NCI-H345 (cell line): ENCODE measurements at regions not wholly inside any gene's neighbourhood (a gene's known extent, or its start where the extent isn't known, plus 50 kb on each side); places are given as distances from the start of the nearest gene placed in this dataset.
"Not testable (repeated sequence)": the region's sequence is repeated elsewhere in the genome, so short reads cannot be mapped to it uniquely, and the experiment has no call there.

Source experiments
- DNase-seq: peaks from one replicate; lab custom pipeline; 2025; lab: John Stamatoyannopoulos, UW

- no peak for DNase-seq
These were observed 78.0 kb upstream of the LHFPL2 start for GRCh38 chr5:78726571-78726970.

GRCh38 chr5:78726003-78726402 is 77.4 kb upstream of the LHFPL2 start:
- no peak for DNase-seq

- no peak for DNase-seq
These were observed 75.5 kb upstream of the LHFPL2 start for GRCh38 chr5:78724061-78724460.

DNA sequence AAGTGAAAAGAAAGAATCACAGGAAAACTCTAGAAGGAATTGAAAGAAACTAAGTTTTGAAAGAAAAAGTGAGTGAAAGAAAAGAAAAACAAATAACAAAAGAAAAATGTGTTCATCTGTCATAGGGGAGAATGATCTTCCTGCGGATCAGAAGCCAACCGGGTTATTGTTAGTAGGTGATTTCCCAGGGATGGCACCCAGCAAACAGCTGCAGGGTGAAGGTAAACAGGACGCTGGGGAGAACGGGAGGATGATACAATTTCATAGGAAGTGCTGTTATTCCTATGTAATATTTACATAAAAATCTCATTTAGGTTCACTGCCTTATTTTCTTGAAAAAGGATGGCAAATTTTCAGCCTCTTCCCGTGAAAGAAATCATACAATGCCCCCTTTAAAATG is 72.4 kb upstream of the LHFPL2 start:
- peak; percentile 38 for DNase-seq

GRCh38 chr5:78720227-78720985 is 71.8 kb upstream of the LHFPL2 start:
- DNase-seq: no peak

DNA sequence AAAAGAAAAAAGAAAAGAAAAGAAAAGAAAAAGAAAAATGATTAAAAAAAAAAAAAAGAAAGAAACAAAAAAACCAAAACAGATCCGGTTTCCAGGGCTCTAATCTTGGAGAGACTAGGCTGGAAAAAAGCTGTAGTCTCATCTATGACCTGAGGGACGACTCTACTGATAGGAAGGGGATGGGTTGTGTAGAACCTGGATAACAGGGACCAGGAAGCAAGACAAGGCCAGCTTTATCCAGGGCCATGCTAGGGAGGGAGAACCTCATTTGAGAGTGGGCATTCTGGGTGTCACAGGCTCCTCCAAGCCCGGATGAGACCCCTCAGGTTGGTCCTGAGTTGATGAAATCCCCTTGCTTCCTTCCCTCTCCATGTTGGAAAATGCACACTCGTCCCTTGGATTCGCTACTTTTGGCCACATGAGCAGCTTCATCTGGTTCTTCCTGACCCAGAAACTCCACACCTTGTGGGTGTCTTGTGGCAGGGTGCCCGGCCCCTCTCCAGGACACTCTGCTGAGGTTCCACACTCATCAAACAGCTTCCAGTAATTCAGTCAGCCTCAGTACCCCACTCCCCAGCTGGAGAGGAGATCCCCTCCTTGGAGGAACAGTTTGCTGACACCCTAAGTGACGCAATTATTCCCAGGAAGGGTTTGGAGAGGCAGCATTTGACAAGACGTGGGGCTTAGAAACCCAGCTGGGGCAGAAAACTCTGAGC is 71.1 kb upstream of the LHFPL2 start:
- no peak for DNase-seq

DNA sequence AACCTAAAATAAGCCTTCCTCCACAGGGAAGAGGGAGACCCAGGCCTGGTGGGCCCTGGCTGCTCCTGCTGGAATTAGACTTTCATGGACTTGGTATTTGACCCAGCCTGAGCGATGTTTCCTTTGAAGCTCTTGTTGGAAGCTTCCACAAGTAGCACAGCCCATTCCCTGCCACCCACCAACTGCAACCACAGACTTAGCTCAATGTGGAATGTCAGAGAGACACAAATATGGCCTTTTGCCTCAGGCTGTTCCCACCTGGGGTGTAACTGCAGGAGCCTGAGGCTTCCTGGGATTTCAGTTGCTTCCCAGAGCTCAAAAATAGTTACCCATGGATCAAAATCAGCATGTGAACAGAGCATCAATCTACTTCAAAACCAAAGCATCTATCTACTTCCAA is 70.3 kb upstream of the LHFPL2 start:
- peak; percentile 22 for DNase-seq

- peak; percentile 92 for DNase-seq
These were observed 69.4 kb upstream of the LHFPL2 start for GRCh38 chr5:78717674-78718584.

GRCh38 chr5:78716206-78716605 is 67.6 kb upstream of the LHFPL2 start:
- no peak for DNase-seq

- not testable (repeated sequence) for DNase-seq
These were observed 66.8 kb upstream of the LHFPL2 start for GRCh38 chr5:78715351-78715750.

- DNase-seq: not testable (repeated sequence)
These were observed 63.1 kb upstream of the LHFPL2 start for GRCh38 chr5:78711670-78712069.

DNA sequence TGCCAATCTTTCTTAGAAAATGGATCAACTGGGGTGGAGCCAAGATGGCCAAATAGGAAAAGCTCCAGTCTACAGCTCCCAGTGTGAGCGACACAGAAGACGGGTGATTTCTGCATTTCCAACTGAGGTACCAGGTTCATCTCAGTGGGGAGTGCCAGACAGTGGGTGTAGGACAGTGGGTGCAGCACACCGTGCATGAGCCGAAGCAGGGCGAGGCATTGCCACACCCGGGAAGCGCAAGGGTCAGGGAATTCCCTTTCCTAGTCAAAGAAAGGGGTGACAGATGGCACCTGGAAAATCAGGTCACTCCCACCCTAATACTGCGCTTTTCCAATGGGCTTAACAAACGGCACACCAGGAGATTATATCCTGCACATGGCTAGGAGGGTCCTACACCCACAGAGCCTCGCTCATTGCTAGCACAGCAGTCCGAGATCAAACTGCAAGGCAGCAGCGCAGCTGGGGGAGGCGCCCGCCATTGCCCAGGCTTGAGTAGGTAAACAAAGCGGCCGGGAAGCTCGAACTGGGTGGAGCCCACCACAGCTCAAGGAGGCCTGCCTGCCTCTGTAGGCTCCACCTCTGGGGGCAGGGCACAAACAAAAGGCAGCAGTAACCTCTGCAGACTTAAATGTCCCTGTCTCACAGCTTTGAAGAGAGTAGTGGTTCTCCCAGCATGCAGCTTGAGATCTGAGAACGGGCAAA is 61.3 kb upstream of the LHFPL2 start:
- not testable (repeated sequence) for DNase-seq

DNA sequence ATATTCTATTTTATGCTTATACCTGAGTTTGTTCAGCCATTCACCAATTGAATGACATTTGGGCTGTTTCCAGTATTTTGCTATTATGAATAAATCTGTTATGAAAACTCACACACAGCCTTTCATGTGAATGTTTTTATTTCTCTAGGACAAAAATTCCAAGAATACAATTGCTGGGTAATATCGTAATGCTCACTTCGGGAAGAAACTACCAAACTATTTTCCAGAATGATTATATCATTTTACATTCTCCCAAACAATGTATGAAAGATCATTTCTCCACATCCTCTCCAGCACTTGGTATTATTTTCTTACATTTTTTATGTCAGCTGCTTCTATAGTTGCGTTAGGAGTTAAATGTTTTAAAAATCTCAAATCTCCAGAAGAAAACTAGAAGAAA is 58.3 kb upstream of the LHFPL2 start:
- DNase-seq: no peak

- no peak for DNase-seq
These were observed 57.8 kb upstream of the LHFPL2 start for GRCh38 chr5:78706381-78706780.

DNA sequence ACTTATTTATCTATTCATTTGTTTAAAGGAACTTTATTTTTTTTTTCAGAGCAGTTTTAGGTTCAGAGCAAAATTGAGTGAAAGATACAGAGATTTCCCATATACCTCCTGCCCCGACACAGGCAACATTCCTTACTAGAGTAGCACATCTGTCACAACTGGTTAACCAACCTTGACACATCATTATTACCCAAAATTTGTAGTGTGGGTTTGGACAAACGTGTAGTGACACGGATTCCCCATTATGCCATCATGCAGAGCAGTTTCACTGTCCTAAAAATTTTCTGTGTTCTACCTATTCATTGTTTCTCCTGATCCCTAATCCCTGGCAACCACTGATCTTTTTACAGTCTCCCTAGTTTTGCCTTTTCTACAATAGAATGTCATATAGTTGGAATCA is 57.3 kb upstream of the LHFPL2 start:
- DNase-seq: no peak

DNA sequence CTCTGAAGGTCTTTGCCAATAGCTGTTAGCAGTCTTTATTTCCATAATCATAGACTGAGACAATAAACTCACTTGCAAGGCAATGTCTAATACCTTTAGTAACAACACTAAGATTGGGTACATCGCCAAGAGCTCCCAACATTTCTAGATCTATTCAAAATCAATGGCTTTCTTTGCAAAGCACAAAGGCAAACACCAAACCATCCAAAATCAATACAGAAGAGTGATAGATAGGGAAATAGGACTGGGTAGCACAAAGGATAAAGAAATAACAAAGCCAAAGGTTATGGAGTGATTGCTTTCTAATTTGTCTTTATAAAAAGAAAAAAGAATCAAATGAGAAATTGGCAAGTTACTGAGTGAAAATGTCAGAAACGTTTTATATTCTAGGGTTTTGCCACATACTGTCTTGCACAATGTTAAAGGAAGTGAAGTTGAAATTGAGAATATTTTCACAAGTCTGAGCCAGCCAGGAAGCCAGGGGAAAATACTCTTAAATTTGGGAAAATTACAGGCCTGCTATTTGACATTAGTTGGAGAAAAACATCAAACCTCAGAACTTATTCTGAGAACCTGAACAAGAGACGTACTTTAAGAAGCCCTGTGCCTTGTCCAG is 53.3 kb upstream of the LHFPL2 start:
- no peak for DNase-seq

DNA sequence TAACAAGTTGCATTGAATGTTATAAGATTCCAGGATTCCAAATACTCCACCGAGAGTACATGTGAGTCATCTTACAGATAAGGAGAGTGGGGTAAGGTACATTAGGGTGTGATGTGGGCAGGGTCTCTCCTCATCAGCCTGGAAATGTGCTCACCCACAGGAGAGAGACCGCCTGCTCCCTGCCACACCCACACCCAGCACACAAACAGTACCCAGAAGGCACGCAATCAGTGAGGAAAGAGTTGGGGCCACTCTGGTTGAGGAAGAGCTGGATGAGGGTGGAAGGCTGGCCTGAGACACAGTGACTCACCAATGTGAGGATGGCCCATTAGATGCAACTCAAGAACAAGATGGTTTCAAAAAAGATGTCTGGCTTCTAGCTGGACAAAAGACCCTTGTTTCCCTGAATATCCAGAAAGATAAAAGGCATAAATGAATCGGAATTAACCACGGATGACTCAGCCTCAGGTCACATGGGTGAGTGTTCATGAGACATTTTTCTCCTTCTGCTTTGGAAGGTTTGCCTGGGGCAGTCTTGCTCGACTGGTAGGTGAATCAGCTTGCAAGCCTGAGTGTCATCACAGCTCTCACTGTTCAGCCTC is 51.1 kb upstream of the LHFPL2 start:
- DNase-seq: no peak

GRCh38 chr5:78698191-78698791 is 49.7 kb upstream of the LHFPL2 start:
- DNase-seq: no peak
